ENCODE measurements at regions not wholly inside any gene's neighbourhood (a gene's known extent, or its start where the extent isn't known, plus 50 kb on each side); places are given as distances from the start of the nearest gene placed in this dataset.

- no peak overlapping the region for H2AFZ ChIP-seq (ENCODE audit: control insufficient read depth, low read depth, low read length)
- TF ChIP-seq NFYA (IDR thresholded peaks at IDR 0.05; ENCODE audit: borderline replicate concordance, low read depth, low read length), result no peak
- TF ChIP-seq HDGF (IDR thresholded peaks at IDR 0.05), result no peak
- no peak for TF ChIP-seq PML (IDR thresholded peaks at IDR 0.05; ENCODE audit: low read length)
- TF ChIP-seq SUZ12 (IDR thresholded peaks at IDR 0.05; ENCODE audit: unreplicated experiment), result no peak
- no peak for TF ChIP-seq ATF7 (IDR thresholded peaks at IDR 0.05; ENCODE audit: low read depth)
- no peak for TF ChIP-seq BMI1 (IDR thresholded peaks at IDR 0.05; ENCODE audit: borderline replicate concordance)
- TF ChIP-seq SREBF1 (IDR thresholded peaks at IDR 0.05; ENCODE audit: low read length), result no peak
- no peak for TF ChIP-seq NR2F1 (conservative IDR thresholded peaks at IDR 0.05)
- TF ChIP-seq PAX8 (IDR thresholded peaks at IDR 0.05), result no peak
- no peak for TF ChIP-seq NR2C1 (IDR thresholded peaks at IDR 0.05)
- no peak for TF ChIP-seq NKRF (conservative IDR thresholded peaks at IDR 0.05)
- no peak for TF ChIP-seq E4F1 (IDR thresholded peaks at IDR 0.05; ENCODE audit: borderline replicate concordance, partially characterized antibody)
- TF ChIP-seq PAX5 (IDR thresholded peaks at IDR 0.05; ENCODE audit: borderline replicate concordance, low read depth, low read length), result no peak
- no peak for TF ChIP-seq BHLHE40 (IDR thresholded peaks at IDR 0.05; ENCODE audit: borderline replicate concordance in 1 of 2, low read depth in 2 of 2, low read length in 1 of 2)
- TF ChIP-seq CBFB (IDR thresholded peaks at IDR 0.05; ENCODE audit: low read depth), result no peak
- no peak for TF ChIP-seq SMARCA5 (IDR thresholded peaks at IDR 0.05)
- TF ChIP-seq MXI1 (IDR thresholded peaks at IDR 0.05; ENCODE audit: low read depth, low read length), result no peak
- DNase-seq (ENCODE audit: low read depth, low spot score) (no peak), ATAC-seq (no peak), FAIRE-seq (no peak)
- H3K9me3 ChIP-seq (replicated peaks; ENCODE audit: control insufficient read depth, insufficient read depth, low read length), result no peaks in the 10 kb centered on the region
- H3K9ac ChIP-seq (ENCODE audit: control insufficient read depth, insufficient read depth, low read length), result no peak overlapping the region
- ChIA-PET CTCF (interaction anchor here (0.9 kb wide), 1 partner anchor 80 kb away, joined by 3 read pairs; no protein-coding TSS in a partner anchor), RAD21 (ENCODE audit: unreplicated experiment) (interaction anchor here (1.0 kb wide), 1 partner anchor 20 kb away, joined by 3 read pairs; no protein-coding TSS in a partner anchor), POLR2A (no interaction called here), SMC1A (ENCODE audit: uncharacterized antibody, unreplicated experiment) (interaction anchor here (0.8 to 2.7 kb wide), 2 partner anchors 16 to 31 kb away, joined by 3 to 9 read pairs; no protein-coding TSS in a partner anchor)
- intact Hi-C loops (cut with micrococcal nuclease; ENCODE audit: unreplicated experiment) (no loop called here), in situ Hi-C loops (cut with MboI) (no loop called here)
- no peaks in the 10 kb centered on the region for H3K79me2 ChIP-seq (ENCODE audit: control insufficient read depth, insufficient read depth, low read length)
- no peaks in the 10 kb centered on the region for H3K4me1 ChIP-seq (ENCODE audit: control insufficient read depth, insufficient read depth, low read length)
- no peaks in the 10 kb centered on the region for H4K20me1 ChIP-seq (ENCODE audit: control insufficient read depth, insufficient read depth)
- BruUV-seq (replicated peaks), result no TSS peak
- H3K27ac ChIP-seq (ENCODE audit: control insufficient read depth, insufficient read depth), result no peak overlapping the region
- no peak overlapping the region for H3K4me3 ChIP-seq
- 12% methylated on average over 5 of the region's 5 CpGs for WGBS (ENCODE audit: insufficient coverage, insufficient replicate concordance, low lambda C conversion rate, missing lambda C conversion rate)
- no peaks in the 10 kb centered on the region for H3K36me3 ChIP-seq (ENCODE audit: control insufficient read depth in 2 of 2, insufficient read depth in 2 of 2, low read length in 1 of 2)
- no peaks in the 10 kb centered on the region for H3K27me3 ChIP-seq (replicated peaks in 1 of 2; ENCODE audit: control insufficient read depth in 2 of 2, insufficient read depth in 2 of 2, low read length in 1 of 2)
- no peak overlapping the region for H3K4me2 ChIP-seq (ENCODE audit: control insufficient read depth, insufficient read depth)
These were observed 166.6 kb upstream of the NRG3 start for GRCh38 chr10:81708416-81708815.
